HT-29 (cell line): ENCODE measurements at regions not wholly inside any gene's neighbourhood (a gene's known extent, or its start where the extent isn't known, plus 50 kb on each side); places are given as distances from the start of the nearest gene placed in this dataset.
A peak's percentile ranks its signal among the peaks of the same experiment; 100 is the strongest.
"Not testable (repeated sequence)": the region's sequence is repeated elsewhere in the genome, so short reads cannot be mapped to it uniquely, and the experiment has no call there.

Experiments
- DNase-seq: peaks from one replicate; pipeline ENCODE4 v3.0.0-alpha.2; 2015; ENCODE audit warnings: low spot score

DNA sequence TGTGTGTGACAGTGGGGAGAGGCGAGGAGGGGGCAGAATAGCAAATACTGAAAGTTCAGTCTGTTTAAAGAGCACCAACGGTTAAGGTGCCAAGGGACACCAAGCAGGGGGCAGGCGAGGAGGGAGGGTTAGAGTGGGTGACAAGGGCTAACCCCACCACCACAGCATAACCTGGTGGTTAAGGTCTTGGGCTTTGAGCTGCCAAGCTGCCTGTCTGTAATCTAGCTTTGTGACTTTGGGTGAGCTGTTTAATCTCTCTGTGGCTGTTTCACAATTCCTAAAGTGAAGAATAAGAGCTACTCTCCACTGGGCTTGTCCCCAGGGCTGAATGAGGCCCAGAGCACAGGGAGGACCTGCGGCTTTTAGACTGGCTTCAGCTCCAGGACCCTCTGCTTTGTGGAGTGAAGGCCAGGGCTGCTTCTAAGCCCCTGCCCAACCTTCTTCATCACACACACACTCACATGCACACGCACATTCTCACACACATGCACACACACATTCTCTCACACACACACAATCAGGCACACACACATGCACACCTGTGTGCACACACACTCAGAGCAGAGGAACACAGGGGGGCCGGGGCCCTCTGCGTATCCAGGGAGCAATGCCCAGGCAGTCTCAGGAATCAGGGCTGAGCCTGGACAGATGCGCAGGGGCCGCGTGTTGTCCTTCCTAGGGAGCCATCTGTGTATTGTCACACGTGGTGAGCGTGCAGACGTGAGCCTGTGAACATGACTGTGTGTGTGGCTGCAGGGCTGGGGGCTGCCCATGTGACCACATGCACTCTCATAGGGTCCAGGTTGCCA lies 101.6 kb upstream of the TARDBP start:
- no peak for DNase-seq

DNA sequence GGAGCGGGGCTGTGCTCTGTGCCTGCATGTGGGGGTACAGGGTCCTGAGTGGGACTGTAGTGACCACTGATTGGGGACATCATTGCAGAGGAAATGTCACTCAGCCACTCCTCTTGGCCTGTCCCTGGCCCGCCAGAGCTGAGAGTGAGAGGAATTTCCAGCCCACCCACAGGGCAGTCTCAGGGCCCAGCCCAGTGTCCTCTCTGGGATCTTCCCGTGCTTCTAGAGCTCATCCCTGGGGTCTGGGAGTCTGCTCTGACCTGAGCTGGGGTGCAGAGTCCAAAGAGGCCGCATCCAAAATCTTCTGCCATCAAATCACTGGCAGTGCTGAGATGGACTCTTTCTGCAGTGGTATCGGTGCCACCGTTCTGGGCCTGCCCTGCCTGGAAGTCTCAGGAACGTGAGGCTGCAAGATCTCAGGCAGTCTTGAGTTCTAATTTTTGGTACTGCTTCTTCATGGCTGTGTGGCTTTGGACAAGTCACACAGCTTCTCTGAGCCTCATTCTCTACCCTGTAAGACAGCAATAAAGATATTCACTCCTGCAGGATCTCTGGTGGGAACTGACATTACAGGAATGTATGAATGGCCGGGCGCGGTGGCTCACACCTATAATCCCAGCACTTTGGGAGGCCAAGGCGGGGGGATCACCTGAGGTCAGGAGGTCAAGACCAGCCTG lies 100.8 kb upstream of the TARDBP start:
- no peak for DNase-seq

DNA sequence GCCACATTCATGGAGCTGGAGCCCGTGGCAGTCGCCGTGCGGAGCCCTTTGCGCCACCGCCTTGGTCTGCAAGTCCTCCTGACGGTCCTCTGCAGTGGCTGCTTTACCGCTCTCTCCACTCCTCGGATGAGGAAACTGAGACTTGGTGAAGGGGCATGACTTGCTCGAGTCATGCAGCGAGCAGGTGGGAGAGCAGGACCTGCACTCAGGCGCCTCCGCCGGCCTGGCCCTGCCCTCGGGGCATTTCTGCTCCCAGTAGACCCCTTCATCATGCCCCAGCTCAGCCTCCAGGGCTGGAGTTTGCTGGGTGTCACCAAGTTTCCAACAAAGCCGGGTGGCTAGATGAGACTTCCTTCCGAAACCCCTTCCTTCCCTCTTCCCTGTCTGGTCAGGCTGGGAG lies 100.0 kb upstream of the TARDBP start:
- DNase-seq: no peak

DNA sequence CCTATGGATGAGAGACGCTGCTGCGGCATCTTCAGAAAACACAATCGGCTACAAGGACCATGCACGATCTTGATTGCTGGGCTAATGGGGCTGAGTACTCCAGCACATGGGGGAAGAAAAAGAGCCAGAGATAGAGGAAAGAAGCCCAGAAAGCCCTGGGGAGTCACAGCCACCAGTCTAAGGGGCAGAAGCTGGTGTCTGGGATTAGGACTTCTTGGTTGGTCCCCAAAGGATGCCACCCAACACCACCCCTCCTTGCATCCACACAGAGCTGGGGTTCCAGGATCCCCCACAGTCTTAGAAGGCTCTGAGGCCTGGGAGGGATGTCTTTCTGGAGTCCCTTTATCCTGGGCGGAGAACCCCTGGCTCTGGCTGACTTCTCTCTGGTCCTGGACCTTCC lies 98.4 kb upstream of the TARDBP start:
- DNase-seq: no peak

DNA sequence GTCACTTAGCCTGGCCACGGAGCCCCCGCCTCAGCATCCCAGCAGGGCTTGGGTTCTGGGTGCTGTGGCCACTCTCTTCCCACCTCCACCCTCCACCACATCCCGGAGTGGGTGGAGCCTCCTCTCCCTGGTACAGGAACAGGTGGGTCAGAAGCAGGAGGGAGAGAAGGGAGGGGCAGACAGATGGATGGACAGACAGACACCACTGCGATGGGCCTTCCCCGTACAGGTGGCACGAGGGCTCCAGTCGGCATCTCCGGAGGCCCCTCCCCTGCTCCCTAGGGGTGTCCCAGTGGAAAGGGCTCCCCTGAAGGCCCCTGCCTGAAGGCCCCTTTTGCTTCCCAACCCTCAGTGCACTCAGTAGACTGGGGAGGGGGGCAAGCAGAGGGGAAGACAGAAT lies 96.9 kb upstream of the TARDBP start:
- DNase-seq: no peak

DNA sequence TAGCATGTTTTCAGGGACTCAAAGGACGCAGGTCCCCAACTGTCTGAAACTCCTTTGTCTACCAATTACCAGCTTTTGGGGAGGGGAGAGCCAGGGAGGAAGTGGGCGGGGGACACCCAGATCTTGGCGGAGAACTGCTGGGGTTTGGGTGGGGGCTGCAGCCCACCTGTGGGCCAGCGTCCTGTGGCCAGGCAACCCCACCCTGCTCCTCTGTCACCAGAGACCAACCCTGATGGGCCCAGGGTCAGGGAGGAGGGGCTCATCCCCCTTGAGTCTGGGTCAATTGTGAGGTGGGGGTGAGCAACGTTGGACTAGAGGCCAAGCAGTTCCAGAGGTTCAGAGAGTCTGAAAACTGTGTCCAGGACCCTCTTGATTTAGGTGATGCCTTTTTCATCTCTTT lies 96.1 kb upstream of the TARDBP start:
- DNase-seq: no peak

DNA sequence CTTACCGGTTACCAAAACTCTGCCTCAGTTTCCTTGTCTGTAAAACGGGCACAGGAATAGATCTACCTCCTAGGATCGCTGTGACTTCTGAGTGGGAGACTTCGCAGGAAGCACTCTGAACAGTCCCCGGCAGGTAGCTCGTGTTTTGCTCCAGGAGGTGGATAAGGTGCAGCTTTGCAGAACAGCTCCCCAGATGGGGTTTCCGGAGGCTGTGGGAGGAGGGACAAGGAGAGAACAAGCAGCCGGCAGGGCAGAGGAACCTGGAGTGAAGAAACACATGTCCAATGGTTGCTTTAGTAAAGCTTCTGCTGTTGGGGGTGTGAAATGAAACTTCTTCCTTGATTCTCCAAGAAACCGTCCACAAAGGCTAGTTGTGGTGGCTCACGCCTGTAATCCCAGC lies 95.5 kb upstream of the TARDBP start:
- DNase-seq: no peak

DNA sequence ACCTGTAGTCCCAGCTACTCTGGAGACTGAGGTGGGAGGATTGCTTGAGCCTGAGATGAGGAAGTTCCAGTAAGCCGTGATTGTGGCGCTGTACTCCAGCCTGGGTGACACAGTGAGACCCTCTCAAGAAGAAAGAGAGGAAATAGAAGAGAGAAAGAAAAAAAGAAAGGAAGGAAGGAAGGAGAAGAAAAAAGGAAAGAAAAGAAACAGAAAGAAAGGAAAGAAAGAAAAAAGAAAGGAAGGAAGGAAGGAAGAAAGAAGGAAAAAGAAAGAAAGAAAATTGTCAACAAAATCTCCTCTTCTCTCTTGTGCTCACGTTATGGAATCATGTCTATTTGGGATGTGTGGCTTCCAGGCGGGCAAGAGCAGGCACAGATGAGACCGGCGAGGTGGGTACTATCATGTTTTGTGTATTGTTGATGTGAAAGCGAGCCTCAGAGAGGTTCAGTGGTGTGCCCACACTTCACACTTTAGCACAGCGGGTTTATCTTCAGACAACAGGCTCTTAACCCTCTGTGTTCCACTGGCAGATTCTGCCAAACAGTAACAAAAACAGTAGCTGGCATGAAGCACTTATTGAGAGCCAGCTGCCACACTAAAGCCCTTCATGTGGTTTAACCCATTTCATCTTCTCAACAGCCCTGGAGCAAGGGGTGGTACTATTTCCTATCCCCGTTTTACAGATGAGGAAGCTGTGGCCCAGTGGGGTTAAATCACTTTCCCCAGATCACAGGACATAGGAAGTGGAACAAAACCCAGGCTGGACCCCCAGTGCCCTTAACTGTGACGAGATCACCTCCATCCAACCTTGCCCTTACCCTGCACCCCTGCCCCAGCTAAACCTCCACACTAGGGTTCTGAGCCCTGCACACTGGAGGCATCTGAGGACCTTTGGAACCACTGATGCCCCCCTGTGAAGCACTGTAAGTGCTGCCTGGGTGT lies 94.7 kb upstream of the TARDBP start:
- DNase-seq: no peak

DNA sequence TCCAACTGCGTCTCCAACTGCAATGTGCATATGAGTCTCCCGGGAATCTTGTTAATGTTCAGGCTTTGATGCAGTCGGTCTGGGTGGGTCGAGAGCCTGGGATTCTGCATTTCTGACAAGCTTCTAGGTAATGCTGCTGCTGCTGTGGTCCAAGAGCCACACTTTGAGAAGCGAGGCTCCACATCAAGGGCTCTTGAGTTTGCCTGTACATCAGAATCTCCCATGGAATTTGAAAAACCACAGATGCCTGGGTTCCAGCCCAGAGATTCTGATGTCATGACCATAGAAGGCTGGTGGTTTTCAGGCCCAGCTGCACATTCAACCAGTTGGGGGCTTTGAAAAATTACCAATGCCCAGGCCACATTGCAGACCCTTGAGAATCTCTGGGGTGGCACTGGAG lies 93.9 kb upstream of the TARDBP start:
- DNase-seq: no peak

DNA sequence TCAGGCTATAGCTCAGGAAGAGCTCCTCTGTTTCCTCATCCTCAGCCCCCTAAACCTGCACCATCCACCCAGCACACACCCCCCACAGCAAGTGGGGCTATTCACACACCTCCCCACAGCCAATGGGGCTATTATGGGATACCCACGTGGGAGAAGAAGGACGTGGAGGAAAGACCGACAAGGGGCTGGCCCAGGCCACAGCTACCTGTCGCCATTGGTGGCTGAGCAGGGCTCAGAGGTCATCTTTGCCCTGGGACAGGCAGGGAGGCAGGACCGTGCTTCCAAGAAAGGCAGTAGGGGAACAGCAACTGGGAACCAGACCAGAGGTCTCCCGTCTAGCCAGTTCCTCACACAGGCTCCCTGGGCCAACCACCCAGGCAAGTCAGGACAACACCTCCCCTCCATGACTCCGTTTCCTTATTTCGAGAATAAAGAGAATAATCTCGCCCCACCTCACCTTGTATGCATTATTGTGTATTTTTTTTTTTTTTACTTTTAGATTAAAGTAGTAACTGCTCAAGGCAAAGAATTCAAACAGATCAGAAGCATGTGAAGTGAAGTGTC lies 92.3 kb upstream of the TARDBP start:
- DNase-seq: no peak

DNA sequence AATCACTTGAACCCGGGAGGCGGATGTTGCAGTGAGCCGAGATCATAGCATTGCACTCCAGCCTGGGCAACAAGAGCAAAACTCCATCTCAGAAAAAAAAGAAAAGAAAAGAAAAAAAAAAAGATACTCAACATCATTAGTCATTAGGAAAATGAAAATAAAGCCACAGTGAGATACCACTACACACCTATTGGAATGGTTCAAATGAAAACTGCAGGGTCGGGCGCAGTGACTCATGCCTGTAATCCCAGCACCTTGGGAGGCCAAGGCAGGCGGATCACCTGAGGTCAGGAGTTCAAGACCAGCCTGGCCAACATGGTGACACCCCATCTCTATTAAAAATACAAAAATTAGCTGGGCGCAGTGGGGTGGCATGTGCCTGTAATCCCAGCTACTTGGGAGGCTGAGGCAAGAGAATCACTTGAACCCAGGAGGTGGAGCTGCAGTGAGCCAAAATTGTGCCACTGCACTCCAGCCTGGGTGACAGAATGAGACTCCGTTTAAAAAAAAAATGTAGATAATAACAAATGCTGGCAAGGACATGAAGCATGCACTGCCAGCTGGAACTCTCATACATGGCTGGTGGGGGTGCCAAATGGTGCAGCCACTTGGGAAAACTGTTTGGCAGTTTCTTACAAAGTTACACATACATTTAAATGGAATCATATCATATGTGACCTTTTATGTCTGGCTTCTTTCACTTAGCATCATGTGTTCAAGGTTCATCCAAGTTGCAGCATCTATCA lies 90.0 kb upstream of the TARDBP start:
- DNase-seq: not testable (repeated sequence)

DNA sequence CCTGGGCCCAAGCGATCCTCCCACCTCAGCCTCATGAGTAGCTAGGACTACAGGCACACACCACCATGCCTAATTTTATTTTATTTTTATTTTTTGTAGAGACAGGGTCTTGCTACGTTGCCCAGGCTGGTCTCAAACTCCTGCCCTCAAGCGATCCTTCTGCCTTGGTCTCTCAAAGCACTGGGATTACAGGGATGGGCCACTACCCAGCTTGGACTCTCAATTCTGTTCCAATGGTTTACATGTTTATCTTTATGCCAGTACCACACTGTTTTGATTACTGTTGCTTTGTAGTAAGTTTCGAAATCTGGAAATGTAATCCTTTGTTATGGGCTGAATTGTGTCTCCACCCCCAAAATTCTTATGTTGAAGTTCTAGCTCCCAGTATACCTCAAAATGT lies 88.4 kb upstream of the TARDBP start:
- DNase-seq: no peak

DNA sequence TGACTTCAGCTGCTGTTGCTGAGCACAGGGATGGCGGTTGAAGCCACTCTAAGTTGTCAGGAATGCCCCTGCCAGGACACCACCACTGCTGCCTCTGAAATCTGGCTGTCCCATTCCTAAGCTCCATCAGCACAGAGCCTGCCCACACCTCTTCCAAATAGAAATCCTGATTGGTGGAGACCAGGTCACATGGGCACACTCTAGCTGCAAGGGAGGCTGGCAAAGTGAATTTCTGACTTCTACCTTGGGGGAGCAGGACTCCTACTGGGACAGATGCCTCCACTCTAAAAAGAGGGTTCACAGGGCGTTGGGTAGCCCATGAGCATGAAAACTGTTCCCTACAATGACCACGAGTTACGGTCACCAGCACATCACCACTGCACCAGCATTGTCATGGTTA lies 83.8 kb upstream of the TARDBP start:
- no peak for DNase-seq

DNA sequence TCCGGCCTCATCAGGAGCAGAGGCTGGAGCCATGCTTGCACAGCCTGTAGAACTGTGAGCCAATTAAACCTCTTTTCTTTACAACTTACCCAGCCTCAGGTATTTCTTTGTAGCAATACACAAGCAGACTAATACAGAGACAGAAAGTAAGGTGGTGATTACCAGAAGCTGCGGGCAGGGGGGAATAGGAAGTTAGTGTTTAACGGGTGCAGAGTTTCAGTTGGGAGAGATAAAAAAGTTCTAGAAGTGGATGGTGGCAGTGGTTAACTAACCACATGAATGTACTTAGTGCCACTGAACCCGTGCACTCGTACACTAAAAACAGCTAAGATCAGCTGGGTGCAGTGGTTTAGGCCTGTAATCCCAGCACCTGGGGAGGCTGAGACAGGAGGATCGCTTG lies 80.4 kb upstream of the TARDBP start:
- DNase-seq: no peak

DNA sequence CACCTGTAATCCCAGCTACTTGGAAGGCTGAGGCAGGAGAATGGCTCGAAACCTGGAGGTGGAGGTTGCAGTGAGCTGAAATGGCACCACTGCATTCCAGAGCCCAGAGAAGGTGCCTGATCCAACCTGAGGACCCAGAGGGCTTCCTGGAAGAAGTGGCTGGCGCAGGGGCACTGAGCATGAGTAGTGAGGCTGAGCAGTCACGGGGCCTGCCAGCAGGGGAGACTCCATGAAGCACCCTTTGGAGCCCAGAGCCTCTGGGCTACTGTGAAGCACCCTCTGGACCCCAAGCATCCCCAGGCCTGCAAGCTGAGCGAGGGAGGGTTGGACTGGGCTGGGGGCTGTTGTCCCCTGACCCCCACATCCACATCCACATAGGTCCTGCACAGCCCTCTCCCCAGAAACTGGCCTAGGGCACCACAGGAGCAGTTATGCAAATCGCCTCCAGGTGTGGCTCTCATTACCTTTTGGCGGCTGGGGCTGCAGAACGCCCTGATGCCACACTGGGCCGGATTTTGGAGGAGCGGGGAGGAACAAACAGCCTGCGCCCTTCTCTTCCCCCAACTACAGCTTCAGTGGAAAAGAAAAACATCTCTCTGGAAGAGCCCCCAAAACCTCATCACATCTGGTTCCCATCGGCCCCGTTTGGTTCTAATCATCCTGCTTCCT lies 78.2 kb upstream of the TARDBP start:
- no peak for DNase-seq

DNA sequence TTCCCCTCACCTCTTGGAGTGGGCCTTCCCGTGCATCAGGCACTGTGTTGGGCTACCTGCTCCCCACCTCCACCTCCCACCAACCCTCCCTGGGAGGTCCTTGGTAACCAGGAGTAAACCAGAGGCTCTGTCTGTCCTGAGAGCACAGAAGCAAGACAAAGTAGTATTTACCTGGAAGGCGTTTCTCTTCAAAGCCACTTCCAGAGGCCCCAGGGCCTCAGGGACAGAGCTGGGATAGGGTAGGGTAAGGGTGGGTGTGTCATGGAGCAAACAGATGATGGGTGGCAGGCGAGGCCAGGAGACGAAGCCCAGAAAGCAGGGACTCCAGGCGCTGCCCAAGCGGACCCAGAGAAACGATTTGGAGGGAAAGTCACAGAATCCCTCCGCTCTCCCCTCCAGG lies 77.2 kb upstream of the TARDBP start:
- DNase-seq: no peak

DNA sequence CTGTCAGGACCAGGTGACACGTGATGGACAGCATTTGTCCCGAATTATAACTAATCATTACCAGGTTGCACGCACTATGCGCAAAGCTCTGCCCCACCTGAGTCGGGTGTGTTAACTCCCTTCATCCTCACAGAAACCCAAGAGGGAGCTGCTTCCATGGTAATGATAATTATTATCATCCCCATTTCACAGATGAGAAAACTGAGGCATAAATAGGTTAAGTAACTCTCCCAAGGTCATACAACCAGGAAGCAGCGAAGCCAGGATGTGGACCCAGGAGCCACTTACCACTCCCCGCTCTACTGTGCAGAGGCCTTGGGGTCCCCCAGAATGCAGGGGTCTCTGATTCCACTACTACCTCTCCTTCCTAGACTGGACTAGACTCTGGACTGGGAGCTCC lies 76.7 kb upstream of the TARDBP start:
- DNase-seq: no peak

DNA sequence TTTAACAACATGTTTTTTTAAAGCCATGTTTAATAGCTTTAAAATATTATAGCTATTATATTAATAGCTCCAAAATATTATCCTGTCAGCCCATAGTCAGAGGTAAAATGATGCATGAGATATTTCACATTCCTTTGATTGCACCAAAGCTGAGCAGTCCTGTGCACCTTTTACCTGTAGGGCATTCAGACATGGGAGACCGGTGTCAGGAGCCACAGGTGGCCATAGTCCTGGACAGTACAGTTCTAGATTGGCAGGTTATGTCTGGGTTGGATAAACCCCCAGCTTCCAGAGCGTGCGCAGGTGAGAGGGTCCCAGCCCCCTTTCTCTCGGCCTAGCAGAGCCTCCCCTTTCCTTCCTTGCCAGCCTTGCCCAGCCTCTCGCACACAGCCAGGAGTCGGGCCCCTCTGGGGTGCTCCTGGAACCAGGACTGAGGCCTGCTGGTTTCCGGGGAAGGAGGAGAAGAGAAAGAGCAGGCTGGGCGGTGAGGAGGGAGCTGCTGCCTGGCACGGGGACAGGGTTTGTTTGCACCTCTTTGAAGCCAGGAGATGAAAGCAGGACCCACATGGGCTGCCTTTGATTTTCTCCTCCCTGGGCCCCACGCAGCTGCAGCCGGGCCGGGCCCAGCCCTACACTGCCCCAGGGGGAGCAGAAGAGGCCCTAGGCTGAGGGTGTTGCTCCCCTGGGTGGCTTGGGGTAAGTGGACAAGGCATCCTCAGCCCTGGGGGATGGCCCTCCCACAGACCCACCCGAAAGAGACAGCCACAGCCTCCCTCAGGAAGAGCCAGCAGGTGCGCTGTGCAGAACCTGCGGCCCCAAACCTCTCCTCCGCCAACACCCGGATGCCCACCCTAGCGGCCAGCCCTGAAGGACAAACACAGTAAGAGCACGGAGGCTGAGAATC lies 75.2 kb upstream of the TARDBP start:
- DNase-seq: peak; percentile 27

DNA sequence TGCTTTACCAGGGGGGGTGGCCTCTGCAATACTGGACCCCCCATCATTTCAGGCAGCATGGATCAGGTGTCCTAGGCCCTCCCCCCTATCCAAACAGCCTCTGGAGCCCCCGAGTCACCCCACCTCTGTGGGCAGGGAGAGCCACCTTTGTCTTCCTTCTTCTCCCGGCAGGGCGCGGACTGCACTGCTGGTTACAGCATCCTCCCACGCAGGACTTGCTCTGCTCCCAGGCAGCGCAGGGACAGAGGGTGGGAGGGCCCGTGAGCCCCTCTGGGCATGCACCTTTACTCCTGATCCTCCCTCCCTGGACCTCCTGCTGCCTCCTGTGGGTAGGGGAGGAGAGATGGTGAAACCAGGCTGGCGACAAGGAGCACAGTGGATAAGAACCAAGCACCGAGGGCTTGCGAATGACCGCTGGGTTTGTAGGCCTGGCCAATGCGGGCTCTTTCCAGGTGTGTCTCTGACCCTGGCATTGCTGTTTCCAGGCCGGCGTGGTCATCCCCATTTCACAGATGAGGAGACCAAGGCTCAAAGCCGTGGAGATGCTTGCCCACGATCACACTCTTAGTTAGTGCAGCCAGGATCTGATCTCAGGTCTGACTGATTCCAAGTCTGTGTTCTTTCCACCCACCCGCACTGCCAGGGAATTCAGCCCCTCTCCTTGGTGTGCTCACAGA lies 73.6 kb upstream of the TARDBP start:
- DNase-seq: no peak
